ENCODE measurements at regions not wholly inside any gene's neighbourhood (a gene's known extent, or its start where the extent isn't known, plus 50 kb on each side); places are given as distances from the start of the nearest gene placed in this dataset.

- Histone ChIP-seq H3K36me3 (ENCODE audit: control insufficient read depth in 1 of 2, insufficient read depth in 2 of 2, low read length in 2 of 2) (no peaks in the 10 kb centered on the region), H4K20me1 (ENCODE audit: insufficient read depth) (no peaks in the 10 kb centered on the region), H3K9me3 (ENCODE audit: control insufficient read depth in 1 of 2, insufficient read depth in 1 of 2, low read depth in 1 of 2, low read length in 2 of 2) (no peaks in the 10 kb centered on the region), H3K9ac (ENCODE audit: low read length) (no peak overlapping the region), H2AFZ (ENCODE audit: low read depth, low read length, poor library complexity, severe bottlenecking) (no peak overlapping the region), H3K27ac (ENCODE audit: low read depth, low read length) (no peak overlapping the region), H3K4me1 (ENCODE audit: control insufficient read depth in 1 of 2, insufficient read depth in 2 of 2, low read length in 2 of 2) (no peaks in the 10 kb centered on the region), H3K9me2 (ENCODE audit: insufficient read depth) (no peaks in the 10 kb centered on the region), H3K79me2 (ENCODE audit: insufficient read depth, low read length) (no peaks in the 10 kb centered on the region), H3K4me2 (ENCODE audit: low read length) (no peak overlapping the region), H3K27me3 (ENCODE audit: insufficient read depth, low read length) (no peaks in the 10 kb centered on the region), H3K4me3 (replicated peaks in 1 of 2; ENCODE audit: low read depth in 1 of 2, low read length in 2 of 2) (no peak overlapping the region)
- ChIA-PET POLR2A (no interaction called here), CTCF (no interaction called here), RAD21 (ENCODE audit: low non-redundant PET in 1 of 2, low total read pairs in 2 of 2, uncharacterized antibody in 2 of 2, unreplicated experiment in 2 of 2) (no interaction called here)
- intact Hi-C loops (cut with micrococcal nuclease): no loop called here
- TF ChIP-seq EGR1 (IDR thresholded peaks at IDR 0.05; ENCODE audit: low read depth) (no peak), YY1 (IDR thresholded peaks at IDR 0.05; ENCODE audit: extremely low read depth, insufficient replicate concordance, low read depth, low read length) (no peak), ELF1 (IDR thresholded peaks at IDR 0.05; ENCODE audit: borderline replicate concordance, low read depth) (no peak), SP1 (IDR thresholded peaks at IDR 0.05; ENCODE audit: low read depth) (no peak), CBX3 (IDR thresholded peaks at IDR 0.05; ENCODE audit: low read depth) (no peak), SRF (IDR thresholded peaks at IDR 0.05; ENCODE audit: low read depth) (no peak), TCF7L2 (IDR thresholded peaks at IDR 0.05; ENCODE audit: borderline replicate concordance, extremely low read depth, insufficient read depth, insufficient read length) (no peak), JUND (IDR thresholded peaks at IDR 0.05) (no peak), EZH2phosphoT487 (IDR thresholded peaks at IDR 0.05; ENCODE audit: borderline replicate concordance) (no peak), FOSL1 (IDR thresholded peaks at IDR 0.05; ENCODE audit: low read depth) (no peak), ATF3 (IDR thresholded peaks at IDR 0.05) (no peak), SIN3A (IDR thresholded peaks at IDR 0.05; ENCODE audit: low read depth) (no peak), RAD21 (IDR thresholded peaks at IDR 0.05; ENCODE audit: low read depth) (no peak), EZH2 (IDR thresholded peaks at IDR 0.05) (no peak), REST (IDR thresholded peaks at IDR 0.05; ENCODE audit: low read depth) (no peak), ZFX (IDR thresholded peaks at IDR 0.05) (no peak)
- BruUV-seq (replicated peaks): no TSS peak
- ATAC-seq (no peak), DNase-seq (ENCODE audit: low read depth, low spot score) (no peak)
Measured at GRCh38 chr5:74992791-74993190, 59.6 kb downstream of the GCNT4 start.
